H1 (cell line): ENCODE measurements at regions not wholly inside any gene's neighbourhood (a gene's known extent, or its start where the extent isn't known, plus 50 kb on each side); places are given as distances from the start of the nearest gene placed in this dataset.

ENCODE experiments used
- CTCF ChIA-PET: fragments of 300-600 bp; sonication (Branson Sonifier 250); formaldehyde crosslinking; loops from one replicate; lab custom pipeline; 2021; ENCODE audit not compliant: partially characterized antibody; lab: Charles Lee
- POLR2A ChIA-PET: fragments of 300-600 bp; sonication (Branson Sonifier 250); formaldehyde crosslinking; loops from one replicate; lab custom pipeline; 2021; ENCODE audit warnings: inconsistent platforms; ENCODE audit not compliant: partially characterized antibody; lab: Charles Lee
- DNase-seq, 2 experiments: peaks; one replicate each; pipeline versions ENCODE4 v3.0.0 to v3.0.0-alpha.2; 2010 to 2022; ENCODE audit warnings: low spot score in 2 of 2, low read depth in 1 of 2, mixed read lengths in 1 of 2
- FAIRE-seq: peaks from 2 replicates; lab custom pipeline; 2011; peaks lifted over from hg19 to GRCh38; lab: Jason Lieb, UNC
- H2AFZ ChIP-seq: 2 replicates; pipeline ENCODE4 v1.8.1; 2012; ENCODE audit warnings: low read length, inconsistent platforms
- H2AK5ac ChIP-seq: 2 replicates; pipeline ENCODE4 v1.6.1; 2013; ENCODE audit warnings: low read depth, low read length
- H2BK120ac ChIP-seq: replicated peaks from 2 replicates; pipeline ENCODE3; 2013; ENCODE audit warnings: low read depth, low read length, inconsistent platforms
- H2BK12ac ChIP-seq: 2 replicates; pipeline ENCODE4 v1.6.1; 2013; ENCODE audit warnings: low read depth, low read length
- H2BK15ac ChIP-seq: 2 replicates; pipeline ENCODE4 v1.6.1; 2013; ENCODE audit warnings: low read length
- H2BK20ac ChIP-seq: 2 replicates; pipeline ENCODE4 v1.6.1; 2013; ENCODE audit warnings: low read length
- H2BK5ac ChIP-seq: 2 replicates; pipeline ENCODE4 v1.6.1; 2013; ENCODE audit warnings: low read depth, low read length
- H3K14ac ChIP-seq: 2 replicates; pipeline ENCODE4 v1.6.1; 2013; ENCODE audit warnings: inconsistent platforms; ENCODE audit not compliant: insufficient read length
- H3K18ac ChIP-seq: 2 replicates; pipeline ENCODE4 v1.6.1; 2013; ENCODE audit warnings: low read length; ENCODE audit errors: extremely low read depth
- H3K23ac ChIP-seq: 2 replicates; pipeline ENCODE4 v1.6.1; 2013; ENCODE audit warnings: inconsistent platforms; ENCODE audit not compliant: insufficient read length
- H3K23me2 ChIP-seq: 2 replicates; pipeline ENCODE4 v1.6.1; 2013; ENCODE audit warnings: low read depth, low read length
- H3K27ac ChIP-seq: 2 replicates; pipeline ENCODE4 v1.6.1; 2011; ENCODE audit warnings: low read depth, low read length, inconsistent platforms
- H3K27me3 ChIP-seq, 4 experiments: replicated peaks in 1 of 4; 1 replicate in 1 of 4; 2 replicates in 3 of 4; pipeline versions ENCODE4 v1.6.1 to v1.8.1; 2011 to 2013; ENCODE audit warnings: low read length in 3 of 4, mild to moderate bottlenecking in 3 of 4, inconsistent platforms in 2 of 4, mixed read lengths in 2 of 4, moderate library complexity in 1 of 4; ENCODE audit not compliant: control insufficient read depth in 3 of 4, insufficient read depth in 3 of 4; ENCODE audit errors: extremely low read depth in 1 of 4
- H3K36me3 ChIP-seq, 4 experiments: 2 replicates each; pipeline versions ENCODE4 v1.6.1 to v1.8.1; 2011 to 2013; ENCODE audit warnings: mild to moderate bottlenecking in 4 of 4, low read length in 3 of 4, moderate library complexity in 2 of 4, control low read depth in 1 of 4, inconsistent platforms in 1 of 4; ENCODE audit not compliant: insufficient read depth in 4 of 4, control insufficient read depth in 2 of 4
- H3K4ac ChIP-seq: replicated peaks from 2 replicates; pipeline ENCODE3; 2013; ENCODE audit warnings: low read length, low read depth, mixed read lengths, inconsistent platforms; ENCODE audit not compliant: insufficient read length
- H3K4me1 ChIP-seq, 4 experiments: replicated peaks in 1 of 4; 1 replicate in 1 of 4; 2 replicates in 3 of 4; pipeline versions ENCODE4 v1.6.1 to v1.8.1; 2011 to 2013; ENCODE audit warnings: low read length in 3 of 4, inconsistent platforms in 2 of 4, mixed read lengths in 1 of 4; ENCODE audit not compliant: insufficient read depth in 4 of 4, control insufficient read depth in 3 of 4
- H3K4me2 ChIP-seq, 2 experiments: 2 replicates each; pipeline versions ENCODE4 v1.6.1 to v1.8.1; 2011 to 2013; ENCODE audit warnings: low read depth in 2 of 2, low read length in 2 of 2, control low read depth in 1 of 2, inconsistent platforms in 1 of 2, mild to moderate bottlenecking in 1 of 2; ENCODE audit not compliant: insufficient read depth in 1 of 2
- H3K4me3 ChIP-seq, 4 experiments: fragments of 200-600, 300-600 bp in 1 of 4; sonication (generic), shearing (Covaris generic), sonication (Bioruptor Twin) in 1 of 4; 2 replicates each; pipeline versions ENCODE4 v1.5.1 to v1.8.1; 2011 to 2016; ENCODE audit warnings: low read length in 4 of 4, low read depth in 3 of 4, control low read depth in 2 of 4, inconsistent platforms in 2 of 4, mild to moderate bottlenecking in 2 of 4, mixed read lengths in 1 of 4, moderate library complexity in 1 of 4; ENCODE audit not compliant: insufficient read depth in 2 of 4; ENCODE audit errors: extremely low read depth in 1 of 4
- H3K56ac ChIP-seq: replicated peaks from 2 replicates; pipeline ENCODE3; 2013; ENCODE audit warnings: low read depth, mild to moderate bottlenecking, mixed read lengths, low read length, inconsistent platforms; ENCODE audit not compliant: insufficient read length
- H3K79me1 ChIP-seq: 2 replicates; pipeline ENCODE4 v1.6.1; 2013; ENCODE audit warnings: low read depth, low read length, control low read depth
- H3K79me2 ChIP-seq, 2 experiments: 2 replicates each; pipeline versions ENCODE4 v1.6.1 to v1.8.1; 2012 to 2013; ENCODE audit warnings: low read length in 2 of 2, mild to moderate bottlenecking in 2 of 2, inconsistent platforms in 1 of 2; ENCODE audit not compliant: insufficient read depth in 2 of 2, control insufficient read depth in 1 of 2
- H3K9ac ChIP-seq, 4 experiments: replicated peaks in 1 of 4; 1 replicate in 1 of 4; 2 replicates in 3 of 4; pipeline versions ENCODE4 v1.6.1 to v1.8.1; 2011 to 2013; ENCODE audit warnings: low read depth in 3 of 4, low read length in 3 of 4, control low read depth in 2 of 4, mild to moderate bottlenecking in 2 of 4, moderate library complexity in 2 of 4, inconsistent platforms in 1 of 4; ENCODE audit errors: extremely low read depth in 1 of 4
- H3K9me3 ChIP-seq, 2 experiments: 2 replicates each; pipeline versions ENCODE4 v1.6.1 to v1.8.1; 2012 to 2013; ENCODE audit warnings: mild to moderate bottlenecking in 2 of 2, moderate library complexity in 2 of 2, control low read depth in 1 of 2, inconsistent platforms in 1 of 2, low read depth in 1 of 2, low read length in 1 of 2, mixed read lengths in 1 of 2; ENCODE audit not compliant: insufficient read depth in 2 of 2
- H4K20me1 ChIP-seq, 2 experiments: replicated peaks in 1 of 2; 2 replicates each; pipeline versions ENCODE3 to v1.8.1; 2011 to 2013; ENCODE audit warnings: inconsistent platforms in 2 of 2, low read length in 2 of 2, mild to moderate bottlenecking in 1 of 2; ENCODE audit not compliant: insufficient read depth in 2 of 2, control insufficient read depth in 1 of 2
- H4K5ac ChIP-seq: 2 replicates; pipeline ENCODE4 v1.6.1; 2013; ENCODE audit warnings: low read length, low read depth, mixed read lengths, inconsistent platforms; ENCODE audit not compliant: insufficient read length
- H4K8ac ChIP-seq: 2 replicates; pipeline ENCODE4 v1.8.0; 2013; ENCODE audit warnings: mild to moderate bottlenecking, moderate library complexity, low read length, inconsistent platforms; ENCODE audit not compliant: insufficient read depth; ENCODE audit errors: extremely low read depth
- H4K91ac ChIP-seq: replicated peaks from 2 replicates; pipeline ENCODE3; 2013; ENCODE audit warnings: low read length, mixed read lengths, inconsistent platforms; ENCODE audit not compliant: insufficient read length
- BCL11A ChIP-seq, 2 experiments: IDR thresholded peaks; one replicate each; pipeline ENCODE4 v1.6.1; 2011; ENCODE audit warnings: low read depth in 2 of 2, low read length in 2 of 2, mild to moderate bottlenecking in 2 of 2
- BRCA1 ChIP-seq: IDR thresholded peaks from 2 replicates; pipeline ENCODE4 v1.6.1; 2012; ENCODE audit warnings: low read depth, low read length, improper control_type of control experiment
- CBX5 ChIP-seq: fragments of 300-800, 300-1000 bp; sonication (generic); IDR thresholded peaks from 2 replicates; pipeline ENCODE4 v1.7.1; 2016; ENCODE audit warnings: antibody characterized with exemption, low read length, low read depth
- CEBPB ChIP-seq: IDR thresholded peaks from 2 replicates; pipeline ENCODE4 v1.6.1; 2012; ENCODE audit warnings: low read depth, low read length
- CHD2 ChIP-seq: IDR thresholded peaks from 2 replicates; pipeline ENCODE4 v1.6.1; 2012; ENCODE audit warnings: low read length, improper control_type of control experiment
- EGR1 ChIP-seq: IDR thresholded peaks from 2 replicates; pipeline ENCODE4 v1.6.1; 2011; ENCODE audit warnings: low read depth, low read length, borderline replicate concordance
- JUN ChIP-seq: IDR thresholded peaks from 2 replicates; pipeline ENCODE4 v1.6.1; 2011; ENCODE audit warnings: low read depth, mild to moderate bottlenecking, improper control_type of control experiment, low read length
- POU5F1 ChIP-seq: IDR thresholded peaks from 2 replicates; pipeline ENCODE4 v1.6.1; 2011; ENCODE audit warnings: low read depth, mild to moderate bottlenecking, low read length, moderate library complexity
- SRF ChIP-seq: IDR thresholded peaks from 2 replicates; pipeline ENCODE4 v1.6.1; 2011; ENCODE audit warnings: mild to moderate bottlenecking, low read depth, low read length, moderate library complexity
- SUZ12 ChIP-seq: fragments of 200-600 bp; sonication (generic); IDR thresholded peaks from 2 replicates; pipeline ENCODE4 v1.6.1; 2012; ENCODE audit warnings: mild to moderate bottlenecking, inconsistent platforms, low read length, moderate library complexity, mixed read lengths
- TEAD4 ChIP-seq: IDR thresholded peaks from 2 replicates; pipeline ENCODE4 v1.6.1; 2012; ENCODE audit warnings: low read depth, low read length, inconsistent platforms, mixed read lengths
- WGBS, 2 experiments: shearing (Covaris generic) in 1 of 2; methylation state at CpG; one replicate each; pipeline versions ENCODE4 v1.1.6 to v1.1.7; 2013 to 2015; ENCODE audit warnings: low lambda C conversion rate in 2 of 2, mixed read lengths in 2 of 2, inconsistent platforms in 1 of 2, low coverage in 1 of 2, missing lambda C conversion rate in 1 of 2; ENCODE audit not compliant: insufficient replicate concordance in 2 of 2, insufficient coverage in 1 of 2, insufficient read length in 1 of 2; ENCODE audit errors: extremely low coverage in 1 of 2, missing lambda C conversion rate in 1 of 2; 5-methylcytosine and 5-hydroxymethylcytosine counted together
- TF ChIP-seq, protein P1 (sequence below): IDR thresholded peaks from 2 replicates; pipeline ENCODE4 v1.6.1; 2012; ENCODE audit warnings: inconsistent platforms
- TF ChIP-seq, protein P2 (sequence below), 3 experiments: IDR thresholded peaks; 1 replicate in 2 of 3; 2 replicates in 1 of 3; pipeline versions ENCODE4 v1.5.1 to v1.6.1; 2011; ENCODE audit warnings: low read length in 3 of 3, mild to moderate bottlenecking in 3 of 3, inconsistent platforms in 2 of 3, low read depth in 1 of 3, moderate library complexity in 1 of 3; ENCODE audit not compliant: insufficient read depth in 1 of 3; ENCODE audit errors: control extremely low read depth in 1 of 3

DNA sequence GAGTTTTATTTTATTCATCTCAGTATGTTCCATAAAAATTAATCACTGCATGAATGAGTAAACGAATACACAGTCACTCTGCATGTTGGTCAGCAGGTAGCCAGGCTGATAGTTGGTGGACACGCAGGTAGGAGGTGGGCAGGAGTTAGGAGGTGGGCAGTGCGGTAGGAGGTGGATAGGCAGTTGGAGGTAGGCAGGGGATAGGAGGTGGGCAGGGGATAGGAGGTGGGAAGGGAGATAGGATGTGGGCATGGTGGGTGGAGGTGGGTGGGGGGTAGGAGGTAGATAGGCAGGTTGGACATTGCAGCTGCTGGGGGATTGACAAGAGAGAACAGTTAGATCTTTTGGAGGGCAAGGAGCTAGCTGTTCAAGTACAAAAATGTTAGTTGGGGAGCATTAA is 322.7 kb downstream of the PTPRU start:
- Histone ChIP-seq H3K9me3 (peaks cover 18 to 27% of the 10 kb centered on the region in 2 experiments), H2AFZ (no peak overlapping the region), H3K4me2 (no peak overlapping the region)
- TF ChIP-seq EGR1, result no peak
- TF ChIP-seq SUZ12, result no peak
- no peak for TF ChIP-seq CHD2
- no peak for TF ChIP-seq BCL11A (IDR thresholded peaks at IDR 0.05; ENCODE audit: low read depth in 2 of 2, low read length in 2 of 2)
- TF ChIP-seq, protein P1, sequence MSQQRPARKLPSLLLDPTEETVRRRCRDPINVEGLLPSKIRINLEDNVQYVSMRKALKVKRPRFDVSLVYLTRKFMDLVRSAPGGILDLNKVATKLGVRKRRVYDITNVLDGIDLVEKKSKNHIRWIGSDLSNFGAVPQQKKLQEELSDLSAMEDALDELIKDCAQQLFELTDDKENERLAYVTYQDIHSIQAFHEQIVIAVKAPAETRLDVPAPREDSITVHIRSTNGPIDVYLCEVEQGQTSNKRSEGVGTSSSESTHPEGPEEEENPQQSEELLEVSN, result no peak
- no peak for TF ChIP-seq CEBPB
- no peak for TF ChIP-seq BRCA1
- no peak for TF ChIP-seq SRF
- TF ChIP-seq, protein P2, sequence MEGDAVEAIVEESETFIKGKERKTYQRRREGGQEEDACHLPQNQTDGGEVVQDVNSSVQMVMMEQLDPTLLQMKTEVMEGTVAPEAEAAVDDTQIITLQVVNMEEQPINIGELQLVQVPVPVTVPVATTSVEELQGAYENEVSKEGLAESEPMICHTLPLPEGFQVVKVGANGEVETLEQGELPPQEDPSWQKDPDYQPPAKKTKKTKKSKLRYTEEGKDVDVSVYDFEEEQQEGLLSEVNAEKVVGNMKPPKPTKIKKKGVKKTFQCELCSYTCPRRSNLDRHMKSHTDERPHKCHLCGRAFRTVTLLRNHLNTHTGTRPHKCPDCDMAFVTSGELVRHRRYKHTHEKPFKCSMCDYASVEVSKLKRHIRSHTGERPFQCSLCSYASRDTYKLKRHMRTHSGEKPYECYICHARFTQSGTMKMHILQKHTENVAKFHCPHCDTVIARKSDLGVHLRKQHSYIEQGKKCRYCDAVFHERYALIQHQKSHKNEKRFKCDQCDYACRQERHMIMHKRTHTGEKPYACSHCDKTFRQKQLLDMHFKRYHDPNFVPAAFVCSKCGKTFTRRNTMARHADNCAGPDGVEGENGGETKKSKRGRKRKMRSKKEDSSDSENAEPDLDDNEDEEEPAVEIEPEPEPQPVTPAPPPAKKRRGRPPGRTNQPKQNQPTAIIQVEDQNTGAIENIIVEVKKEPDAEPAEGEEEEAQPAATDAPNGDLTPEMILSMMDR (IDR thresholded peaks at IDR 0.05; ENCODE audit: control extremely low read depth in 1 of 3, insufficient read depth in 1 of 3, low read depth in 1 of 3, low read length in 3 of 3), result no peak
- TF ChIP-seq JUN, result no peak
- no peak for TF ChIP-seq POU5F1
- no peak for TF ChIP-seq CBX5
- TF ChIP-seq TEAD4, result no peak

More for the DNA sequence above, 322.7 kb downstream of the PTPRU start:
- peaks cover 0 to 6% of the 10 kb centered on the region in 2 experiments for H4K20me1 ChIP-seq
- no peak overlapping the region for H4K91ac ChIP-seq
- no peak overlapping the region for H3K18ac ChIP-seq
- no peaks in the 10 kb centered on the region; a peak in 1 of 7 replicates for H3K4me1 ChIP-seq
- no peak overlapping the region for H3K9ac ChIP-seq
- H2BK5ac ChIP-seq, result no peak overlapping the region
- H2BK12ac ChIP-seq, result no peak overlapping the region
- peaks cover 6% of the 10 kb centered on the region for H3K23me2 ChIP-seq
- H3K4me3 ChIP-seq, result no peak overlapping the region
- H2AK5ac ChIP-seq, result no peak overlapping the region
- FAIRE-seq (no peak), DNase-seq (no peak)
- no peak overlapping the region for H3K23ac ChIP-seq
- H4K8ac ChIP-seq, result no peak overlapping the region
- no peak overlapping the region for H3K14ac ChIP-seq
- H4K5ac ChIP-seq, result no peak overlapping the region
- H2BK15ac ChIP-seq, result no peak overlapping the region
- peaks cover 0 to 3% (median 0%) of the 10 kb centered on the region in 4 experiments; a peak in 1 of 8 replicates for H3K36me3 ChIP-seq
- no peak overlapping the region for H3K4ac ChIP-seq
- no peak overlapping the region for H3K27ac ChIP-seq
- CTCF ChIA-PET, result interaction anchor here (1.2 kb wide), 1 partner anchor 104 kb away, joined by 3 read pairs; no protein-coding TSS in a partner anchor
- WGBS, 2 experiments, result 90% methylated on average over 3 of the region's 3 CpGs; no CpG with 5 or more reads in 1 of the 2 experiments
- POLR2A ChIA-PET, result no interaction called here
- H3K79me2 ChIP-seq, result no peaks in the 10 kb centered on the region; a peak in 1 of 4 replicates
- no peak overlapping the region for H2BK20ac ChIP-seq
- H3K79me1 ChIP-seq, result no peaks in the 10 kb centered on the region
- no peak overlapping the region for H3K56ac ChIP-seq
- H2BK120ac ChIP-seq, result no peak overlapping the region
- H3K27me3 ChIP-seq, result no peaks in the 10 kb centered on the region
